ENCODE measurements at regions not wholly inside any gene's neighbourhood (a gene's known extent, or its start where the extent isn't known, plus 50 kb on each side); places are given as distances from the start of the nearest gene placed in this dataset.

GRCh38 chr6:41404182-41404845 lies 68.9 kb downstream of the NCR2 start:
- intact Hi-C loops (cut with DNase I): no loop called here
- ATAC-seq (no peak), DNase-seq (ENCODE audit: missing footprints) (no peak)

- intact Hi-C loops (cut with DNase I): no loop called here
- no peak for DNase-seq (ENCODE audit: missing footprints)
These were observed 70.7 kb downstream of the NCR2 start for GRCh38 chr6:41405941-41406727.

GRCh38 chr6:41406728-41407489 lies 71.5 kb downstream of the NCR2 start:
- ATAC-seq: peak; percentile 75
- intact Hi-C loops (cut with DNase I): no loop called here
- no peak for DNase-seq (ENCODE audit: missing footprints)

More at GRCh38 chr6:41405941-41406727, 70.7 kb downstream of the NCR2 start:
- ATAC-seq: no peak

- intact Hi-C loops (cut with DNase I): no loop called here
- ATAC-seq (no peak), DNase-seq (ENCODE audit: missing footprints) (no peak)
These were observed 73.2 kb downstream of the NCR2 start for GRCh38 chr6:41408576-41408975.

- no peak for DNase-seq (ENCODE audit: missing footprints)
- intact Hi-C loops (cut with DNase I): no loop called here
- no peak for ATAC-seq
These were observed 73.6 kb downstream of the NCR2 start for GRCh38 chr6:41408982-41409381.

- DNase-seq (ENCODE audit: missing footprints) (no peak), ATAC-seq (no peak)
- intact Hi-C loops (cut with DNase I): no loop called here
These were observed 74.1 kb downstream of the NCR2 start for GRCh38 chr6:41409489-41409888.

- intact Hi-C loops (cut with DNase I): no loop called here
These were observed 76.6 kb downstream of the NCR2 start for GRCh38 chr6:41411961-41412360.

GRCh38 chr6:41413250-41413649 lies 77.8 kb downstream of the NCR2 start:
- intact Hi-C loops (cut with DNase I): no loop called here
- ATAC-seq (no peak), DNase-seq (ENCODE audit: missing footprints) (no peak)

More at GRCh38 chr6:41411961-41412360, 76.6 kb downstream of the NCR2 start:
- no peak for ATAC-seq
- no peak for DNase-seq (ENCODE audit: missing footprints)

- intact Hi-C loops (cut with DNase I): no loop called here
- ATAC-seq: no peak
- no peak for DNase-seq (ENCODE audit: missing footprints)
These were observed 81.1 kb downstream of the NCR2 start for GRCh38 chr6:41416501-41416837.

GRCh38 chr6:41418741-41419140 lies 83.3 kb downstream of the NCR2 start:
- DNase-seq (ENCODE audit: missing footprints): no peak
- intact Hi-C loops (cut with DNase I): no loop called here
- no peak for ATAC-seq

- intact Hi-C loops (cut with DNase I): no loop called here
- no peak for ATAC-seq
- no peak for DNase-seq (ENCODE audit: missing footprints)
These were observed 84.0 kb downstream of the NCR2 start for GRCh38 chr6:41419385-41419784.

GRCh38 chr6:41420186-41420585 lies 84.8 kb downstream of the NCR2 start:
- DNase-seq (ENCODE audit: missing footprints) (no peak), ATAC-seq (no peak)
- intact Hi-C loops (cut with DNase I): loop anchor here (5.0 kb wide), 1 partner anchor 37 kb away; no protein-coding TSS in a partner anchor

GRCh38 chr6:41422161-41422560 lies 86.8 kb downstream of the NCR2 start:
- intact Hi-C loops (cut with DNase I): loop anchor here (5.0 kb wide), 1 partner anchor 35 kb away; no protein-coding TSS in a partner anchor
- ATAC-seq: no peak
- no peak for DNase-seq (ENCODE audit: missing footprints)

GRCh38 chr6:41423002-41423401 lies 87.6 kb downstream of the NCR2 start:
- ATAC-seq (no peak), DNase-seq (ENCODE audit: missing footprints) (no peak)
- intact Hi-C loops (cut with DNase I): loop anchor here (5.0 kb wide), 1 partner anchor 34 kb away; no protein-coding TSS in a partner anchor

GRCh38 chr6:41424370-41425058 lies 89.1 kb downstream of the NCR2 start:
- DNase-seq (ENCODE audit: missing footprints): no peak
- intact Hi-C loops (cut with DNase I): loop anchor here (1.0 to 5.0 kb wide), 4 partner anchors 33 to 258 kb away; no protein-coding TSS in a partner anchor
- ATAC-seq: peak; percentile 39

GRCh38 chr6:41425511-41425910 lies 90.1 kb downstream of the NCR2 start:
- ATAC-seq (no peak), DNase-seq (ENCODE audit: missing footprints) (no peak)
- intact Hi-C loops (cut with DNase I): loop anchor here (2.0 to 5.0 kb wide), 2 partner anchors 82 to 167 kb away; no protein-coding TSS in a partner anchor

- intact Hi-C loops (cut with DNase I): loop anchor here (2.0 to 5.0 kb wide), 2 partner anchors 81 to 120 kb away; partner anchors contain the start of gene FOXP4
- DNase-seq (ENCODE audit: missing footprints) (no peak), ATAC-seq (no peak)
These were observed 91.0 kb downstream of the NCR2 start for GRCh38 chr6:41426438-41426851.

GRCh38 chr6:41426888-41427641 lies 91.7 kb downstream of the NCR2 start:
- DNase-seq (ENCODE audit: missing footprints) (no peak), ATAC-seq (no peak)
- intact Hi-C loops (cut with DNase I): loop anchor here (2.0 to 5.0 kb wide), 2 partner anchors 80 to 120 kb away; partner anchors contain the start of gene FOXP4
